Smooth muscle cell (in vitro differentiated cells): ENCODE measurements at regions not wholly inside any gene's neighbourhood (a gene's known extent, or its start where the extent isn't known, plus 50 kb on each side); places are given as distances from the start of the nearest gene placed in this dataset.
"Not testable (repeated sequence)": the region's sequence is repeated elsewhere in the genome, so short reads cannot be mapped to it uniquely, and the experiment has no call there.

Source experiments
- DNase-seq: peaks from one replicate; lab custom pipeline; 2025; ENCODE audit not compliant: unreplicated experiment; lab: John Stamatoyannopoulos, UW
- H2AFZ ChIP-seq: fragments of 200-600 bp; sonication (generic); 2 replicates; pipeline ENCODE4 v1.6.0; 2016; ENCODE audit warnings: antibody characterized with exemption, low read depth, mild to moderate bottlenecking
- H3F3A ChIP-seq: fragments of 200-600 bp; sonication (generic); 2 replicates; pipeline ENCODE4 v1.6.0; 2017; ENCODE audit warnings: antibody characterized with exemption, low read depth
- H3K27ac ChIP-seq: fragments of 200-600 bp; sonication (generic); 2 replicates; pipeline ENCODE4 v1.5.1; 2016; ENCODE audit warnings: low read depth, mild to moderate bottlenecking
- H3K27me3 ChIP-seq: fragments of 200-600 bp; sonication (generic); 2 replicates; pipeline ENCODE4 v1.6.1; 2016; ENCODE audit warnings: low read depth, mild to moderate bottlenecking
- H3K36me3 ChIP-seq: fragments of 200-600 bp; sonication (generic); 2 replicates; pipeline ENCODE4 v1.5.1; 2016; ENCODE audit warnings: low read depth
- H3K4me1 ChIP-seq: fragments of 200-600 bp; sonication (generic); 2 replicates; pipeline ENCODE4 v1.5.1; 2016; ENCODE audit warnings: low read depth
- H3K4me2 ChIP-seq: fragments of 200-600 bp; sonication (generic); 2 replicates; pipeline ENCODE4 v1.6.0; 2016; ENCODE audit warnings: mild to moderate bottlenecking
- H3K4me3 ChIP-seq: fragments of 200-600 bp; sonication (generic); 2 replicates; pipeline ENCODE4 v1.5.1; 2016; ENCODE audit warnings: mild to moderate bottlenecking
- H3K79me2 ChIP-seq: fragments of 200-600 bp; sonication (generic); 2 replicates; pipeline ENCODE4 v1.6.0; 2016; ENCODE audit warnings: low read depth, mild to moderate bottlenecking
- H3K9ac ChIP-seq: fragments of 200-600 bp; sonication (generic); 2 replicates; pipeline ENCODE4 v1.6.0; 2016; ENCODE audit warnings: low read depth
- H3K9me3 ChIP-seq: fragments of 200-600 bp; sonication (generic); replicated peaks from 2 replicates; pipeline ENCODE4 v1.5.1; 2016; ENCODE audit warnings: low read depth
- H4K20me1 ChIP-seq: fragments of 200-600 bp; sonication (generic); 2 replicates; pipeline ENCODE4 v1.6.0; 2016; ENCODE audit warnings: low read depth
- WGBS: methylation state at CpG from one replicate; pipeline ENCODE4 v1.1.7; 2016; ENCODE audit warnings: low lambda C conversion rate; 5-methylcytosine and 5-hydroxymethylcytosine counted together
- TF ChIP-seq, protein P1 (sequence below): fragments of 200-600 bp; sonication (generic); IDR thresholded peaks from 2 replicates; pipeline ENCODE4 v1.5.1; 2017; ENCODE audit warnings: borderline replicate concordance, mild to moderate bottlenecking, antibody characterized with exemption; ENCODE audit not compliant: insufficient read depth, poor library complexity, severe bottlenecking

DNA sequence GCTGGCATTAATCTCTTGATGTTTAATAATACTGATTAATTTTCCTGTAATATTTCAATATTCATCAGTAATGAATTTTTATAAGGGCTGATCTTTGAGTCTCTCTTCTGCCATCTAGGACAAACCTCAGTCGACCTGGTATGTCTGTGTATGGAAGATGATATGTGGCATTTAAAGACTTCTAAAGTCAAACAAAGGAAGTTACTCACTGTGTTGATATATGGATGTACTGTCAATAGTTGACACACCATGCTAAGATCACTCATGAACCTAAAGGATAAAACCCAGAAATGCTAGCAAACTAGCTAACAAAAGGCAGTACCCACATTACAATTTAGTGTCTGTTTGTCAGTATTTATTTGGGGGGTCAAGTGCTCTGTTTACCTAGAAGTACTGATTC is 380.7 kb upstream of the GOT2 start:
- TF ChIP-seq, protein P1, sequence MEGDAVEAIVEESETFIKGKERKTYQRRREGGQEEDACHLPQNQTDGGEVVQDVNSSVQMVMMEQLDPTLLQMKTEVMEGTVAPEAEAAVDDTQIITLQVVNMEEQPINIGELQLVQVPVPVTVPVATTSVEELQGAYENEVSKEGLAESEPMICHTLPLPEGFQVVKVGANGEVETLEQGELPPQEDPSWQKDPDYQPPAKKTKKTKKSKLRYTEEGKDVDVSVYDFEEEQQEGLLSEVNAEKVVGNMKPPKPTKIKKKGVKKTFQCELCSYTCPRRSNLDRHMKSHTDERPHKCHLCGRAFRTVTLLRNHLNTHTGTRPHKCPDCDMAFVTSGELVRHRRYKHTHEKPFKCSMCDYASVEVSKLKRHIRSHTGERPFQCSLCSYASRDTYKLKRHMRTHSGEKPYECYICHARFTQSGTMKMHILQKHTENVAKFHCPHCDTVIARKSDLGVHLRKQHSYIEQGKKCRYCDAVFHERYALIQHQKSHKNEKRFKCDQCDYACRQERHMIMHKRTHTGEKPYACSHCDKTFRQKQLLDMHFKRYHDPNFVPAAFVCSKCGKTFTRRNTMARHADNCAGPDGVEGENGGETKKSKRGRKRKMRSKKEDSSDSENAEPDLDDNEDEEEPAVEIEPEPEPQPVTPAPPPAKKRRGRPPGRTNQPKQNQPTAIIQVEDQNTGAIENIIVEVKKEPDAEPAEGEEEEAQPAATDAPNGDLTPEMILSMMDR: no peak
- WGBS: 83% methylated on average over 1 of the region's 1 CpG
- H3F3A ChIP-seq: no peaks in the 10 kb centered on the region

DNA sequence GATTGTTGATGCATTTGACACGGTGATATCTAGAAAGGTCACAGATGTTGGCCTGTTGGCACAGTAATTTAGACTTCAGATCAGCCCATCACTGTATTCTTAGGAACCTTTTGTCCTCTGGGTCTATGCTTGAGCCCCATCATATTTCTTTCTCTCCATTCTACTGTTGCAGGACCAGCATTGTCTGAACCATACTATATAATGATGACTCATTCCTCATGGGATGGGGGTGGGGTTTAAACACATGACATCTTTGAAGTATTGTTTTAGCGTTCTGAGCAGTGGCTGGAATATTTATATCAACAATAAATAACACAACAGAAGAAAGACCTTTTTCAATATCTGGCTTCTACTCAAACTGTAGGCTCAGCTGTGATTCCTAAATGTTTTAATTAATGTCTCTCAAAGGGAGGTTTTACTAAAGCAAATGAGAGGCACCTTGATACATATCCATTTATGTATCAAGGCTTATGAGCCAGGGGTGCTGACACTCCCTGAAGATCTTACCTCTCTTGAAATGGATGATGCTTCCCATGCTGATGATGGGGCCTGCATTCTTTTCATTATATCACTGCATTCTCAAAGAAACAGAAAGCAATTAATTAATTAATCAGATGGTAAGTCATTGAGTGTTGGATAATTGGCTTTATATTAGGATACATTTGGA is 379.0 kb upstream of the GOT2 start:
- Histone ChIP-seq H3K27me3 (no peaks in the 10 kb centered on the region), H3K4me2 (no peak overlapping the region), H3K27ac (no peak overlapping the region), H3K4me1 (no peaks in the 10 kb centered on the region), H3K79me2 (no peaks in the 10 kb centered on the region), H3K4me3 (no peak overlapping the region), H4K20me1 (no peaks in the 10 kb centered on the region), H3K9ac (no peak overlapping the region), H2AFZ (no peak overlapping the region), H3F3A (no peaks in the 10 kb centered on the region), H3K36me3 (no peaks in the 10 kb centered on the region), H3K9me3 (no peaks in the 10 kb centered on the region)
- WGBS: 88% methylated on average over 2 of the region's 2 CpGs
- TF ChIP-seq, protein P1: no peak
- DNase-seq: no peak

More for the DNA sequence above, 380.7 kb upstream of the GOT2 start:
- H3K27me3 ChIP-seq: no peaks in the 10 kb centered on the region
- no peak overlapping the region for H3K4me2 ChIP-seq
- H3K4me3 ChIP-seq: no peak overlapping the region
- no peaks in the 10 kb centered on the region for H3K79me2 ChIP-seq
- H2AFZ ChIP-seq: no peak overlapping the region
- H3K27ac ChIP-seq: no peak overlapping the region
- no peaks in the 10 kb centered on the region for H3K4me1 ChIP-seq
- DNase-seq: no peak
- no peaks in the 10 kb centered on the region for H4K20me1 ChIP-seq
- no peaks in the 10 kb centered on the region for H3K9me3 ChIP-seq
- H3K36me3 ChIP-seq: no peaks in the 10 kb centered on the region
- no peak overlapping the region for H3K9ac ChIP-seq

DNA sequence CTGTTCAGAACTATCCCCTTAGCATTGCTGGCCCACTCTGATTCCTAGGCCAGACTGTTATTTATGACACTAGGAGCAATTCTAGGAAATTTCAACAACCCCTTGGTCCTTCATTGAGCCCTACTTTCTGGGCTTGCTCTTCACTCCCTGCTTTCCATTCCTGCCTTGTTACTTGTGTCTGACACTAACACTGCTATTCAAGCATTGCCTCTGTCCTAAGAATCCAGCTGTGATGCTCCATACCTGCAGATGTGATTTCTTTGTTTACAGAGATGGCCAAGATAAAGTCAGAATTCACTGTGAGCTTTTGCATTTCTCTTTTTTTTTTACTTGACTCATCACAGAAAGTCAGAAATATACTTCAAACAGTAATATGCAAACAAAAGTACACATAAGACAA is 377.2 kb upstream of the GOT2 start:
- Histone ChIP-seq H3K9me3 (no peaks in the 10 kb centered on the region), H3K4me3 (no peak overlapping the region), H3K4me1 (no peaks in the 10 kb centered on the region), H3K36me3 (no peaks in the 10 kb centered on the region), H3K4me2 (no peak overlapping the region), H2AFZ (no peak overlapping the region), H3K27ac (no peak overlapping the region), H3F3A (no peaks in the 10 kb centered on the region), H3K9ac (no peak overlapping the region), H4K20me1 (no peaks in the 10 kb centered on the region), H3K79me2 (no peaks in the 10 kb centered on the region), H3K27me3 (no peaks in the 10 kb centered on the region)
- TF ChIP-seq, protein P1: no peak
- DNase-seq: no peak

DNA sequence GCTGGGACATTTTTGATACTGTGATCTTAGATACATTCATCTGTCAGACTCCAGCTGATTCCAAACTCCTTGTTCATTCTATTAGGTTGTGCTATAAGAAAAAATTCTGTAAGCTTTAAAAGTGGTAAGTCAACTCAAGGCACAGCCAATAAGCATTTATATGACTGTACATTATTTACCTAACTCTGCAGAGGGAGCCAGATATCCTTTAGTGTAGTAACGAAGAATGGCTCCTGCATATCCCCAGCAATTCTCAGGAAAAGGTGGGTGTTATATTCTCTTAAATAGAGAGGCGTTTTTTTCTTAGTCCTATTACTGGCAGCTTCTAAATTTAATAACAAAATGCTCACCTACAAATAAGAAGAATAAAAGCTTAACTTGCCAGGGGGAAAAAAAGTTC is 374.3 kb upstream of the GOT2 start:
- Histone ChIP-seq H3K27ac (no peak overlapping the region), H3F3A (no peaks in the 10 kb centered on the region), H3K9ac (no peak overlapping the region), H3K9me3 (no peaks in the 10 kb centered on the region), H3K36me3 (no peaks in the 10 kb centered on the region), H3K4me3 (no peak overlapping the region), H3K4me2 (no peak overlapping the region), H3K27me3 (no peaks in the 10 kb centered on the region), H4K20me1 (no peaks in the 10 kb centered on the region), H2AFZ (no peak overlapping the region), H3K79me2 (no peaks in the 10 kb centered on the region), H3K4me1 (no peaks in the 10 kb centered on the region)
- DNase-seq: no peak
- 81% methylated on average over 2 of the region's 2 CpGs for WGBS
- TF ChIP-seq, protein P1: no peak

DNA sequence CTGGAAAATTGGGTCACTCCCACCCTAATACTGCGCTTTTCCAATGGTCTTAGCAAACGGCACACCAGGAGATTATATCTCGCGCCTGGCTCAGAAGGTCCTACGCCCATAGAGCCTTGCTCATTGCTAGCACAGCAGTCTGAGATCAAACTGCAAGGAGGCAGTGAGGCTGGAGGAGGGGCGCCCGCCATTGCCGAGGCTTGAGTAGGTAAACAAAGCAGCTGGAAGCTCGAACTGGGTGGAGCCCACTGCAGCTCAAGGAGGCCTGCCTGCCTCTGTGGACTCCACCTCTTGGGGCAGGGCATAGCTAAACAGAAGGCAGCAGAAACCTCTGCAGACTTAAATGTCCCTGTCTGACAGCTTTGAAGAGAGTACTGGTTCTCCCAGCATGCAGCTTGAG is 362.6 kb upstream of the GOT2 start:
- not testable (repeated sequence) for H3K9me3 ChIP-seq, H3K27ac ChIP-seq, H3K4me1 ChIP-seq, H3K9ac ChIP-seq, H2AFZ ChIP-seq, H4K20me1 ChIP-seq, H3K79me2 ChIP-seq, H3K4me2 ChIP-seq, H3K4me3 ChIP-seq, H3K27me3 ChIP-seq, DNase-seq, H3K36me3 ChIP-seq, H3F3A ChIP-seq
- WGBS: 94% methylated on average over 9 of the region's 9 CpGs
